ENCODE measurements at regions not wholly inside any gene's neighbourhood (a gene's known extent, or its start where the extent isn't known, plus 50 kb on each side); places are given as distances from the start of the nearest gene placed in this dataset.

DNA sequence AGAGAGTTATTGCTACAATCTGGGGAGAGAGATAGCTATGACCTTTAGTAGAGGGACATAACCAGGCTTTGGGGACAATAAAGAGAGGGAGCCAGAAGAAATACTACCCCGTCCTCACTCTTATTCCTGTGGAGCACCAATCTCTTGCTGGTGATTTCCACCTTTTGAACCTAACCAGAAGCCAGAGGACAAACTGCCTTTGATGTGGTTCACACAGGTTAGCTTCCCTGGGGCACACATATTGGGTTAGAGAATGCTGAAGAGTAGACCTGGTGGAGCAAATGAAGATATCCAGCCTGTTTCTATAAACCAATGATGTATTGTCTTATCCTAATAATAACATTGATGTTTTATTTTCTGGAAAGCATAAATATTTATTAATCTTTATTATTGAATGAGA is 399.3 kb downstream of the HTR7 start:
- no peak overlapping the region for H3K4me3 Mint-ChIP-seq
- no peaks in the 10 kb centered on the region for H3K4me1 Mint-ChIP-seq
- TF ChIP-seq, protein P1, sequence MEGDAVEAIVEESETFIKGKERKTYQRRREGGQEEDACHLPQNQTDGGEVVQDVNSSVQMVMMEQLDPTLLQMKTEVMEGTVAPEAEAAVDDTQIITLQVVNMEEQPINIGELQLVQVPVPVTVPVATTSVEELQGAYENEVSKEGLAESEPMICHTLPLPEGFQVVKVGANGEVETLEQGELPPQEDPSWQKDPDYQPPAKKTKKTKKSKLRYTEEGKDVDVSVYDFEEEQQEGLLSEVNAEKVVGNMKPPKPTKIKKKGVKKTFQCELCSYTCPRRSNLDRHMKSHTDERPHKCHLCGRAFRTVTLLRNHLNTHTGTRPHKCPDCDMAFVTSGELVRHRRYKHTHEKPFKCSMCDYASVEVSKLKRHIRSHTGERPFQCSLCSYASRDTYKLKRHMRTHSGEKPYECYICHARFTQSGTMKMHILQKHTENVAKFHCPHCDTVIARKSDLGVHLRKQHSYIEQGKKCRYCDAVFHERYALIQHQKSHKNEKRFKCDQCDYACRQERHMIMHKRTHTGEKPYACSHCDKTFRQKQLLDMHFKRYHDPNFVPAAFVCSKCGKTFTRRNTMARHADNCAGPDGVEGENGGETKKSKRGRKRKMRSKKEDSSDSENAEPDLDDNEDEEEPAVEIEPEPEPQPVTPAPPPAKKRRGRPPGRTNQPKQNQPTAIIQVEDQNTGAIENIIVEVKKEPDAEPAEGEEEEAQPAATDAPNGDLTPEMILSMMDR (conservative IDR thresholded peaks at IDR 0.05): no peak
- no peak overlapping the region for H3K27ac Mint-ChIP-seq (ENCODE audit: unreplicated experiment)
- H3K9me3 Mint-ChIP-seq: no peaks in the 10 kb centered on the region
- no peaks in the 10 kb centered on the region for H3K27me3 Mint-ChIP-seq (ENCODE audit: low read depth)
- no peak for DNase-seq (ENCODE audit: low read depth, low spot score)
- no peaks in the 10 kb centered on the region for H3K36me3 Mint-ChIP-seq (ENCODE audit: low read depth)

DNA sequence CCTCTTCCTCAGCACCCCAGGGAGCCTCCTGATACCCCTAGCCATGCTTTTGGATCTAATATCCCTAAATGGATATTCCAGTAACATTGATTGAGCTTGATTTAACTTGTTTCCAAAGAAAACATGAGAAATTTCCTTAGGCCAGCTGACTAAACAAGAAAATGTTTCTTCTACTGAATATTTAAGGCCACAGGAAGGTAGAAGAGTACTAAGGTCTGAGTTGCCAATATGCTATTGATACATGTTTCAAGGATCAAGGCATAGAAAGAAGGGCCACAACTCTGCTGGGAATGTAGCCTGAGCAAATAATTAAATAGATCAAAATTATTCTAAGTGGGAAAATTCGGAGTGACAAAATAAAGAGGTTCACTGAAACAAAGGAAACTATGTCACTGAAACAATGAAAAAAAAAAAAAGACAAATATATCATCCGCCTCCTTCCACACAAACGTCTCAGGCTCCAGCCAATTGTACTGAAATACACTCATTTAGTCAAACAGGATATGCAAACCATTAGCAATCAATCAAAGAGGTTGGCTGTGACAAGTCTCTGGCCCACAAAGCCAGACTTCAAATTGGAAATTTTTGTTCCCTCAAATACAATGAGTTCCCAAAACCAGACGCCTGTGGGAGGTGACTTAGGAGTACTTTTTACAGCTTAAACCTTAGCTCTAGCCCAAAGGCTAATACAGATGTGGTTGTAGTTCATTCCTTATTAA is 396.2 kb downstream of the HTR7 start:
- DNase-seq (ENCODE audit: low read depth, low spot score): no peak
- H3K4me3 Mint-ChIP-seq: no peak overlapping the region
- no peaks in the 10 kb centered on the region for H3K27me3 Mint-ChIP-seq (ENCODE audit: low read depth)
- no peak overlapping the region for H3K27ac Mint-ChIP-seq (ENCODE audit: unreplicated experiment)
- TF ChIP-seq, protein P1 (conservative IDR thresholded peaks at IDR 0.05): no peak
- no peaks in the 10 kb centered on the region for H3K9me3 Mint-ChIP-seq
- H3K36me3 Mint-ChIP-seq (ENCODE audit: low read depth): no peaks in the 10 kb centered on the region
- no peaks in the 10 kb centered on the region for H3K4me1 Mint-ChIP-seq

DNA sequence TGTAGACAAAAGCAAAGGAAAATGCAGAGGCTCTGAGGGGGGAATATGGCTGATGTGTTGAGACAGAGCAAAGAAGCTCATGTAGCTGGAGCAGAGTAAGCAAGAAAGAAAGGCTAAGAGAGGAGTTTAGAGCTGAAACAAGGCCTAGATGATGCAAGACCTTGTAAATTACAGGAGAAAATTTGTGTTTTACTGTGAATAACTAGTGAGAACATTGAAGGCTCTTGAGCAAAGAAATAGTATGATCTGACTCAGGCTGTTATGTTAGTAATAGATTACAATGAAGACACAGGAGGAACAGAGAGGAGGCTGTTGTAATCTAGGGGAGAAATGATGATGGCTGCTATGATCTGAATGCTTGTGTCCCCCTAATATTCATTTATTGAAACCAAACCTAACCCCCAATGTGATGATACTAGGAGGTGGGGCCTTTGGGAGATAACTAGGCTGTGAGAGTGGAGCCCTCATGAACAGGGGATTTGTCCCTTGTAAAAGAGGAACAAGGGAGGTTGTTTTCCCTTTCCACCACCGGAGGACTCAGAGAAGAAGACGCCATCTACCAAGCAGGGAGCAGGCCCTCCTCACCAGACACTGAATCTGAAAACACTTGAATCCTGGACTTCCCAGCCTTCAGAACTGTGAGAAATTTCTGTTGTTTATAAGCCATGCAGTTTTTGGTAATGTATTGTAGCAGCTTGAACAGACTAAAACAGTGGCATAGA is 394.9 kb downstream of the HTR7 start:
- Mint-ChIP-seq H3K4me1 (no peaks in the 10 kb centered on the region), H3K27ac (ENCODE audit: unreplicated experiment) (no peak overlapping the region), H3K4me3 (no peak overlapping the region), H3K27me3 (ENCODE audit: low read depth) (no peaks in the 10 kb centered on the region), H3K9me3 (no peaks in the 10 kb centered on the region), H3K36me3 (ENCODE audit: low read depth) (no peaks in the 10 kb centered on the region)
- TF ChIP-seq, protein P1 (conservative IDR thresholded peaks at IDR 0.05): no peak
- DNase-seq (ENCODE audit: low read depth, low spot score): no peak

DNA sequence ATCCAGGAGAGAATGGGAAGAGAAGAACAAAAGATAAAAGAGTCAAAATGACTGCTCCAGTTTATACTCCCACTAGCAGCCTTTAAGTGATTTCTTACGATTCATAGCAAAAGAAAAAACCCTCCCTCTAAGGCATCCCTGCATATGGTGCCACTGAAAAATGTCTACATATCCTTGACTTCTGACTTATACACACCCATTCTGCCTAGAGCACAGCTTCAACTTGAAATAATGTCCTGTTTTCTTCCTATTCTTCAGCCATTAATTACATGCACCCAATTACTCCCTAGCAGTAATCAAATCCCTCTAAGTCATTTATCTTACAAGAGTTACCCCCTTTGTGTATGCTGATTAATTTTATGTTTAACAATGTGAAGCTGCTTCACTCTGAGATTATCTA is 393.5 kb downstream of the HTR7 start:
- DNase-seq (ENCODE audit: low read depth, low spot score): no peak
- Mint-ChIP-seq H3K27me3 (ENCODE audit: low read depth) (no peaks in the 10 kb centered on the region), H3K4me1 (no peaks in the 10 kb centered on the region), H3K27ac (ENCODE audit: unreplicated experiment) (no peak overlapping the region), H3K9me3 (no peaks in the 10 kb centered on the region), H3K4me3 (no peak overlapping the region), H3K36me3 (ENCODE audit: low read depth) (no peaks in the 10 kb centered on the region)
- TF ChIP-seq, protein P1 (conservative IDR thresholded peaks at IDR 0.05): no peak

DNA sequence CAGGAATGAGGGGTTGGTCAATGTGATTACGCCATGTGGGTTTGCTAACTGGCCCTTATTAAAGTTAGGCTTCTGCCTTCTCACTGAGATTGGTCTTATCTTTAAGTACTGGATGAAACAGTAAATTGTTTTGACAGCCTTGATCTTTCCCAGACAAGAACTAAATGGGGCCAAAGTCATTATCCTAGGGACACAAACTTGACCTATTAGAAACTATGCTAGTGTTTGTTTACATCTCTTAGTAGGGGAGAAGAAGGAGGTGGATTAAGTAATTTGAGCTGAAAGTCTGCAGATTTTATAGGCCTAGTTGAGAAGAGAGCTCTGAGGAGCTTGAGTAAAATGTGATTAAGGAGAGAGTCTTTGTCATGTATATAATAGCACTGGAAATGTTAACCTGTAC is 386.9 kb downstream of the HTR7 start:
- Mint-ChIP-seq H3K4me1 (no peaks in the 10 kb centered on the region), H3K36me3 (ENCODE audit: low read depth) (no peaks in the 10 kb centered on the region), H3K27ac (ENCODE audit: unreplicated experiment) (no peak overlapping the region), H3K27me3 (ENCODE audit: low read depth) (no peaks in the 10 kb centered on the region), H3K9me3 (no peaks in the 10 kb centered on the region), H3K4me3 (no peak overlapping the region)
- TF ChIP-seq, protein P1 (conservative IDR thresholded peaks at IDR 0.05): no peak
- DNase-seq (ENCODE audit: low read depth, low spot score): no peak

Measured in neural crest cell (in vitro differentiated cells).